ENCODE measurements at regions not wholly inside any gene's neighbourhood (a gene's known extent, or its start where the extent isn't known, plus 50 kb on each side); places are given as distances from the start of the nearest gene placed in this dataset.

GRCh38 chr3:168165390-168166269 is 69.9 kb upstream of the GOLIM4 start (continued):
- TF ChIP-seq CTCF (CRISPR knock-in tag; IDR thresholded peaks at IDR 0.05) (peak; percentile 80), ZNF276 (CRISPR knock-in tag; IDR thresholded peaks at IDR 0.05; ENCODE audit: low read depth) (no peak), CCDC6 (CRISPR knock-in tag; IDR thresholded peaks at IDR 0.05) (no peak), MIXL1 (CRISPR knock-in tag; IDR thresholded peaks at IDR 0.05) (peak; percentile 25; the same call in 1 of the 2 replicates), RORA (CRISPR knock-in tag; IDR thresholded peaks at IDR 0.05) (no peak), GATAD2A (CRISPR knock-in tag; IDR thresholded peaks at IDR 0.05) (0 out of 2 replicates have a peak, but pooled peaks have one; percentile 12), ZNF546 (CRISPR knock-in tag; conservative IDR thresholded peaks at IDR 0.05) (no peak), ZNF547 (CRISPR knock-in tag; IDR thresholded peaks at IDR 0.05) (no peak), RFX5 (IDR thresholded peaks at IDR 0.05; ENCODE audit: low read depth, low read length) (no peak), ZNF629 (CRISPR knock-in tag; conservative IDR thresholded peaks at IDR 0.05) (no peak), BCLAF1 (IDR thresholded peaks at IDR 0.05) (no peak), IRF9 (CRISPR knock-in tag; IDR thresholded peaks at IDR 0.05; ENCODE audit: borderline replicate concordance) (no peak), ETS1 (CRISPR knock-in tag; IDR thresholded peaks at IDR 0.05) (no peak), SMAD3 (CRISPR knock-in tag; IDR thresholded peaks at IDR 0.05) (0 out of 2 replicates have a peak, but pooled peaks have one; percentile 43), ATF2 (CRISPR knock-in tag; IDR thresholded peaks at IDR 0.05) (0 out of 2 replicates have a peak, but pooled peaks have one; percentile 24), MNT (IDR thresholded peaks at IDR 0.05) (no peak), NFE2L2 (IDR thresholded peaks at IDR 0.05; ENCODE audit: low read length) (no peak), ATM (IDR thresholded peaks at IDR 0.05; ENCODE audit: borderline replicate concordance) (no peak)
